Superior temporal gyrus (tissue), 1 donor: ENCODE measurements at regions not wholly inside any gene's neighbourhood (a gene's known extent, or its start where the extent isn't known, plus 50 kb on each side); places are given as distances from the start of the nearest gene placed in this dataset.
A peak's percentile ranks its signal among the peaks of the same experiment; 100 is the strongest.

Experiments
- DNase-seq: peaks from one replicate; pipeline ENCODE4 v3.0.0-alpha.2; 2016; ENCODE audit errors: extremely low spot score

DNA sequence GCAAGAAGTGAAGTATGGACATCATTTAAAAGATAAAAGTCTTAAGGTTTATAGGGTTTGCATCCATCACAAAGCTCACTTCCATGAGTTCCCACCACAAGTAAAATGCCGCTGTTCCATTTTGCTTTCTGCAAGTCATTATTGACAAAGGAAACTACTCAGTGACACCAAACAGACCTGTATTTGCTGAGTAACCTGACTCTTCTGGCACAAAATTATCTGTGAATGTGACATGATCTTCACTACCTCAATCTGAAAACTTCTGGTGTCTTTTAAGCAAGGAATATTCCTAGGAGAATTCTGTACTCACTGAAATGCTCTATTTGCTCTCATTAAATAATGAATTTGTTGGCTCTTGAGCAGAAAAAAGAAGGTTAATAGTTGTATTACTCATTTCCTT lies 1077.4 kb upstream of the ADGRL4 start:
- DNase-seq, result no peak

DNA sequence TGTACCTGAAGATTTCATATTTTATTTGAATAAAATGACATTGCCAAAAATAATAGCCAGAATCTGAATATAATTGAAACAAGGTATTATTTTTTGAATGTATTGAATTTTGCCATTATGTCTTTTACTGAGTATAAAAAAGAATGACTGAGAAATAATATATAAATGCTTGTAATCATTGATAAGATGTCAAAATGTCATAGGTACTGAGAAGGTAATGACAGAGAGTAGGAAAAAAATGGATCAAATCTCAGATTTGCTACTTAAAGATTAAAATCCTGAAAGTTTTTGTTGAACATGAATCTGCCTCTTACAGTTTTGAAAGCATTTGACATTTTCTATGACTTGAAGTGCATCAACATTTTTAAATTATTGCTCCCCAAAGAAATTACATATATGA lies 1069.9 kb upstream of the ADGRL4 start:
- no peak for DNase-seq

DNA sequence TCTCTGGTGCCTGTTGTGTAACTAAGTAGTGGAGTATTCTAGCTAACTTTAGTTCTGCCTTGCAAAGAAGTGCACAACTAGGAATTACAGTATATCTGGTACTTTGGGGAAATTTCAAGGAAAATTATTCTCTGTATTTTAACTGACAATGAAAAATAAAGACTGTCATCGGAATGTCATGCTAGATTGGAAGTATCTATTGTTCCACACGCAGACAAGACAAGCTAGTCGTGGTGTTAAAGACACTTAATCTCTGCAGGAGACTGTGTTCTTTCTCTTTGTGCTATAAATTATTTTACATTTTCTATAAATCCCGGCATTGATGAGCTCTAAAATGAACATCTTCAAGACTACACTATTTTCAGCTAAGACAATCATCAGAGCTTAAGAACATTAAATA lies 1068.8 kb upstream of the ADGRL4 start:
- no peak for DNase-seq

DNA sequence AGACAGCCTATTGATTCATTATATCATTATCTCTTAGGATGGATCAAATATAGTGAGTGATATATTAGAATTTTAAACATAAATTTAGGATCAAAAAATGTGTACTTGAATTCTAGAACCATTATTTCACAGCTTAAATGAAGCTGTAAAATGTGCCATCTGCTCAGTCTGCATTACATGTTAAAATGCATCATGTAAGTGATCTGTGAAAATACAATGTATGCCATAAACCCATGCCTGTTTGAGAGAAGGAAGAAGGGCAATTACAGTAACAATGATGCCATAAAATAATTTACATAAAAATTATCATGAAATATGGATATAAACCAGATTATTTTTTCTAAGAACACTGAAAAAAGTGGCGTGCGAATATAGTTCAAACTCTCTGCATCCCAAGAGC lies 1066.0 kb upstream of the ADGRL4 start:
- no peak for DNase-seq

DNA sequence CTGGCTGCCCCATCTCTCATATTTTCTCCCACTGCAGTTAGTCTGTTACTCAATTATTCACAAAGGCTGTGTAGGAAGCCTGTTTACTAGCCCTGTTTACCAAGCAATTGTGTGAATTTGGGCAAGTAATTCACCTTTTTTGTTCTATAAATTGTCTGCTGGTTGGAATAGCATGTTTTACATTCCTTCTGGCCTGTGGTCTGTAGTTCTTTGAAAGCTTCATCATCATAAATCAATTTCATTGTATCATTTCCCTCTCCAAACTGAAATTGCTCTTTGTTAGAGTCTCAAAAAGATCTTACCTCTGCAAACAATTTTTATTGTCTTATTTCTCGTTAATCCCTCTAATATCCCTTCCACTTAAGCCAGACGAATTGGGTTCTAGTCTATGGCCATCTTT lies 1059.5 kb upstream of the ADGRL4 start:
- DNase-seq, result no peak

DNA sequence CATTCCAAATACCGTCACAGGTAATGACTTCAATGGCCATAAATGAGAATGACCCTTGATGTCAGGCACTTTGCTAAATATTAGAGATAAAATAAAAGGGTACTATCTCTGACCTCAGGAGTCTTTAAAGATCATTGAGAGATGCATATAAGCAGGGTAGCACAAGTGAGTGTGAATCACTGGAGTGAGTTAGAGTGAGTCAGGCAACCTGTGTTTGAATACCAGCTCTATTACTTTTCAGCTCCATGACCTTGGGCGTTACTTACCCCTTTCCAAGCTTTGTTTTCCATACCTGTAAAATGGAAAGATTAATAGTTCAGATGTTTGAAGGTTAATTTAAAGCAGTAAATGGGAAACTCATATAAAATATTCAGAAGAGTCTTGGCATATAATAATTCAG lies 1058.0 kb upstream of the ADGRL4 start:
- no peak for DNase-seq

DNA sequence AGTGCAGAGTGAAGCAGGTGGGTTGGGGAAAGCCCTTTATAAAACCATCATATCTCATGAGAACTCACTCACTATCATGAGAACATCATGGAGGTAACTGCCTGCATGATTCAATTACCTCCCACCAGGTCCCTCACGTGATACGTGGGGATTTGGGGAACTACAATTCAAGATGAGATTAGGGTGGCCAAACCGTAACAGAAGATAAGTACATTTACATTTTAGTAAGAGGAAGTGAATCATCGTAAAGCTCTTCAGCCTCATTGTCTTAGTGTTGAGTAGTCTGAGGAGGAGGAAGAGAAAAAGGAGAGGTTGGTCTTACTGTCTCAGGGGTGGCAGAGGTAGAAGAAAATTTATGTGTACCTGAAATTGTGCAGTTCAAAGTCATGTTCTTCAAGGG lies 1053.4 kb upstream of the ADGRL4 start:
- DNase-seq, result no peak

DNA sequence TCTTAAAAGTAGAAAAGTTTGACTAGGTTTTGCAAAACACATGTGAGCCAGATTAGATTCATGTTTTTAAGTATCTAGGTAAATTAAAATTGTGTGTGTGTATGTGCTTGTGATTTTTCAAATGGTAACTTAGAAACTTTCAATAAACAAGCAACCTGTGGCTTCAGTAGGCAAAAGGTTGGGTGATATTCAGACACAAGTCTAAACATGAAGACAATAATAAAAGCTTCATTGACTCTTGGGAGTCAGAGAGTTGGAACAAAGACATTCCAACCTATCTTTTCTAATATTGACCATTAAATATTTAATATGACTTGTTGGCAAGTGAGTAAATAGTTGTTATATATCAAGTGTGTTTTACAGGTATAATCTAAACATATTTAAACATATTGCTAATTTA lies 1049.6 kb upstream of the ADGRL4 start:
- no peak for DNase-seq

DNA sequence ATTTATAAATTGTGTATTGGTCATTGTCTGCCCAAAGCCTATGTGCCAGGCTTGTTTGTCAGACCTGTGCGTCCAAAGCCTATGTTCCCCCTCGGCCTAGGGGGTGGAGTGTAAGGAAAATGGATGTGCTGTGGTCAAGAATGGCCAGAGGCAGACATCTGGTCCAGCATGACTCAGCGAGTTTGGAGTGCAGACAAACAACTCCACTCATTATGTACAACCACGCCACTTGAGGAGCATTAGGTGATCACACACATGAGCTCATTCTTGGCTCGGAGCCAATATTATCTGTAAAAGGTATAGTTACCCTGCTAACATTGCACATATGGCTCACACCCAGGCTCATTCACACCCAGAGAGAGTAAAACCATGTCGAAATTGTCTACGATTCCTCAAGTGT lies 1047.6 kb upstream of the ADGRL4 start:
- no peak for DNase-seq

DNA sequence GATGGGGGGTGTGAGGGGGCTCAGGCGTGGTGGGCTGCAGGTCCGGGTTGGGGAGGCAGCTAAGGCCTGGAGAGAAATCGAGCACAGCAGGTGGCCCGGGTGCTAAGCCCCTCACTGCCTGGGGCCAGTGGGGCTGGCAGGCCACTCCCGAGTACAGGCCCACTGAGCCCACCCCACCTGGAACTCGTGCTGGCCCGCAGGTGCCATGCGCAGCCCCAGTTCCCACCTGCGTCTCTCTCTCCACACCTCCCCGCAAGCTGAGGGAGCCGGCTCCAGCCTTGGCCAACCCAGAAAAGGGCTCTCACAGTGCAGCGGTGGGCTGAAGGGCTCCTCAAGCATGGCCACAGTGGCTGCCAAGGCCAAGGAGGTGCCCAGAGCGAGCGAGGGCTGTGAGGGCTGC lies 1047.1 kb upstream of the ADGRL4 start:
- no peak for DNase-seq

DNA sequence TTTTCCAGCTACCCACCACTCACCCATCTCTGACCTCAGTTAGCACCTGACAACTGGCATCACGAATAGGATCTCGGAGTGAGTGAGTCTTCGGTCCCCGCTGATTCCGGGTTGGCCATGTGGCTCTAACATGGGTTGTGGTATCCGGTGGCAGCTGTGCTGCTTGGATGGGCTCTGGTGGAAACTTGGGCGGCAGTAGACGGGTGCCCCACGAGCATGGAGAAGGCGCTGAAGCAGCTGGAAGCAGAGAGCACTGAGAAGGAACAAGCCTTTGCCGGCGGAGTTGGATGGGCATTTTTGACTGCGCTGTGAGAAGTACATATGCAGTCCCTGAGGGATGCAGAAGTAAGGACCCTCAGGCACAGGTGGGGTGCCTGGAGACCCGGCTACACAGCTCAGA lies 1044.0 kb upstream of the ADGRL4 start:
- no peak for DNase-seq

DNA sequence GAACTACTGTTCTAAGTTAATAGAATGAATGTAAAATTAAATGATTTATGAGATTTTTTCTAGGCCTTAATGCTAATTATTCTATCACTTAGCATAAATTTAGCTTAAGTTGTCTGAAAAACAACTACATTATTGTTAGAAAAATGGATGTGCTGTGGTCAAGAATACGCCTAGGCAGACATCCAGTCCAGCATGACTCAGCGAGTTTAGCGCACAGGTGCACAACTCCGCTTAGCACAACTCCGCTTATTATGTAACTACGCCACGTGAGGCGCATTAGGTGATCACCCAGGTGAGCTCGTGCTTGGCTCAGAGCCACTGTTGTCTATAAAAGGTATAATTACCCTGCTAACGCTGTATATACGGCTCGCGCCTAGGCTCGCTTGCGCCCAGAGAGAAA lies 1043.6 kb upstream of the ADGRL4 start:
- DNase-seq, result no peak

DNA sequence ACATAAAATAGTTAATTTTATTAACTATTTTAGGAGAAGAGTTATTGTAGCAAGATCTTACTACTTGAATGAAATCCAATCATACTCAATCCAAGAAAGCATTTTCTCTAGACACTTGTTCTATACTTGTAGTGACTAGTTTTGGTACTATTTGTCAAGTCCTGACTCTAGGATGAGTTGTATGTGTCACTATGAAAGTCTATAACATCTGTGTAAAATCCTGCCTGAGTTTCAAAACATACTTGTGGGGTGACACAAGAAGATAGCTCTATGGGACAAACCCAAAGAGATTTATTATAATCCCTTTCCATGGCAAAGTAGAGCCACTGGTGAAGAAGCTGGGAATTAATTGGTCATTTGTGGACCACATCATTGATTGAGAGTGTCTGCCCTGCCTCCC lies 1042.2 kb upstream of the ADGRL4 start:
- no peak for DNase-seq

DNA sequence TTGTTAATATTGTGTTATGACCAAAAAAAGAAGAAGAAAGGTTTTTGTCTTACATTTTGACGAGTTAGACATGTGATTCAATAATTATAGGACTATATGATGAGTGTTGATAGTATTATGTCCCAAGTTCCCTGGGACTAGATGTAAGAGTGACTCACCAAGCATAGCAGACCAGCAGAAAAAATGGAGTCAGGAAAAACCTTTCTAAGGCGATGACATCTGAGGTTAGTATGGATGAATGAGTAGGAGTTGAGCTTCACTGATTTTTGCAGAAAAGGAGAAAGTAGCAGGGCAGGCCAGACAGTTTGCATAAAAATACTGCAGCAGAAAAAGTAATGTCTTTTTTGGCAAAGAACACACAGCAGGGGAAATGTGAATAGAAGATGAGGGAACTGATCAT lies 1041.3 kb upstream of the ADGRL4 start:
- DNase-seq, result no peak

DNA sequence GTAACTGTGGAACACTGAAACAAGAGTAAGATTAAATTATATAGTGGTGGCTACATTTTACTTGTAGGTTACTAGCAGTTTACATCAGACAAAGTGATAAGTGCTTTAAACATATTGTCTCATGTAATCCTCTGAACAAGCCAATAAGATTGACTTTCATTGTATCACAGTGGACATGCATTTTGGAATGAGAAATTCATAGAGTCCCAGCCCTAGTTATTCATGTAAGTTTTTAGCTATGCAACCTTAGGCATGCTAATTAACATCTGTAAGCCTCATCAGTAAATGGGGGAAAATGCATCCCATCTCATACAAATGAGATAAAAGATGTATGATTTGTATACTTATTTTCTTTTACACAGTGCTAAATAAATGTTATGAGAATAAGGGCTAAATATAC lies 1038.1 kb upstream of the ADGRL4 start:
- DNase-seq, result no peak

DNA sequence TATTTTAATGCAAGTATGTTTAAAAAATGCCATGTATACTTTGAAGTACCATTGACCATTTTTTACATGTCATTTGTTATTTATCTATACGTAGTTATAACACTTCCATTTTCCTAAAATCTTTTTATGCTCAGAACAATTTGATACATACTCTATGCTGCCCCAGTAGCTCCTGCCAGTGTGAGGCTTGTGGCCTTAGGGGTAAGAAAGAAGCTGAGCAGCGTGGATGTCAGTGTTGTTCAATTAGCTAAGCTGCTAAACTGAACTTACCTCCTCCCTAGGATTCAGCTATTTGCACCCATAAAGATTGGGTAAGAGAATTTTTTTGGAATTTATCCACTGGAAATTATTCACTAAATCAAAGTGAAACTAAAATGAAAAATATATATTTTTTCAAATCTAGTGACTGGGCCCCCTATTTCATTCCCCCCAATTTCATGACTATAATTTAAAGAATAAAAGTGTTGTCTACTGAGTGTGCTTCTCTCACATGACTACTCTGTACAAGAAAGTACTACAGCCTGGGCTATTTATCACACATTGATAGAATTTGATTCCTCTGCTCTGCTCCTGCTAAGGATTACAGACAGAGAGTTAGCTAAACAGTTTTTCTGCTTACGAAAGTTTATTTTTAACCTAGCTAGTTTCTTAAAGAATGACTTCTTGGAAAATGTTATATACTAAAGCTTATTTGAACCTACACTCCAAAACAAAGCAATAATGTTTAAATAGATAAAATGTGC lies 1030.3 kb upstream of the ADGRL4 start:
- DNase-seq, result no peak

DNA sequence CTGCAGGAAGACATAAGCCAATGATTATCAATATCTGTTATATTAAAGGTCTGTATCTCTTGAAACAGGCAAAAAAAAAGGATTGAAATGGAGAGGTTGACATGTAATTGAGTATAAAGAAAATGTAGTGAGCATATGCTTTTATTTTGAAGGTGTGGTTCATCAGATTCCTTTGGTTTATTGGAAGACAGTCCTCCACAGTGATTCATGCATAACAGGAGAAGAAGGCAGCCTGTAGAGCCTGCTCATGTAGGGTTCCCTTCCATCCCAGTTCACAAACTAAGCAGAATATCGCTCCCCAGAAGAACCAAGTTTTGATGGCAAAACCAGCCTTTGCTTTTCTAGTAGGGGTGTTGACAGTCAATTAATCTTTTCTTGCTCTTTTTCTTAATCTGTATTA lies 1016.8 kb upstream of the ADGRL4 start:
- DNase-seq, result no peak

DNA sequence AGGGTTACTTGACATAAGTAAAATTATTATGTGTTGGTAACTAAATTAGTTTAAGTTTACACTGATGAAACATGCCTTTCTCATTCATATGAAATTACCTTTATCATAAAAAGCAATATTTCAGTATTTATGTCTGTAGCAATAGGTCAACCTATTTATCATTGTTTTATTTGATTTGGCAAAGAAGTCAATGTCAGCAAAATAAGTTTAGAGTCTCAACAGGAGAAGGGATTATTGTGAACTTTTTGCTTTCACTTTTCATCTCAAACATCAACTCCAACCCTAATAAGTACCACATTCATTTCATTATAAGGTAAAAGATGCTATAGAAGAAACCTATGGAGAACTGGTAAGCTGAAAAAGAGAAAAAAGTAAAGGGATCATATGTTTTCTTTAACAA lies 1015.4 kb upstream of the ADGRL4 start:
- DNase-seq, result no peak

DNA sequence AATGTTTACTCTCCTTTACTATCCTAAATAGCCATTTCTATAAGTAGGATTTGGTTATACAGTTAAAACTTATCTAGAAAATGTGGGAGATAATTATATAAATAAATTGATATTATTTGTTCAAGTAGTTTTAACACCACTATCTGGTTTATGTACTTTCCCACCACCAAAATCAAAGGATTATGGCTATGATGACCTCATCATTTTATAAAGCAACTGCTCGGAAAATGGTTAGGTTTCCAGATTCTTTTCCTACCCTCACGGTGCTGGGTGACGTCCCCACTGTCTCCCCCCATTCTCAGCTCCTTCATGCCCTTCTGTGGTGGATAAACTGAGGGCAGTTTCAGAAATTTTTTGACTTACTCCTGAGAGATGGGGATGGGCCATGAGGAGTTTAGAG lies 1011.8 kb upstream of the ADGRL4 start:
- DNase-seq, result no peak

DNA sequence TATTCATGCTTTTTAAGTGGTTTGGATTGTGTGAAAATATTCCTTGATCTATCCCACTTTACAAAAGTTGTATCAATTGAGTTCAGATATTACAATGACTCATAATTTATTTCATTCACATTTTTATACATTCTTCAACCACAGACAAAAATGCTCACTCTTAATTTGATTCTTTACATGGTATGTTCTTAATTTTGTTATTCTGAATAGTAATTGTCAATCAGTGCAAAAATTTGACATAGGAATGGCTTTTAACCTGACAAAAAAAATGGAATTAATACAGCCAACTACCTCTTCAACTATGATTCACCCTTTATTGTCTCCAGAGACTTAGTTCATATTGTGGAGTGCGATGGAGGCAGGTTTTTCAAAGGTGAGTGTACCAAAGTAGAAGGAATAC lies 1002.4 kb upstream of the ADGRL4 start:
- DNase-seq, result no peak

DNA sequence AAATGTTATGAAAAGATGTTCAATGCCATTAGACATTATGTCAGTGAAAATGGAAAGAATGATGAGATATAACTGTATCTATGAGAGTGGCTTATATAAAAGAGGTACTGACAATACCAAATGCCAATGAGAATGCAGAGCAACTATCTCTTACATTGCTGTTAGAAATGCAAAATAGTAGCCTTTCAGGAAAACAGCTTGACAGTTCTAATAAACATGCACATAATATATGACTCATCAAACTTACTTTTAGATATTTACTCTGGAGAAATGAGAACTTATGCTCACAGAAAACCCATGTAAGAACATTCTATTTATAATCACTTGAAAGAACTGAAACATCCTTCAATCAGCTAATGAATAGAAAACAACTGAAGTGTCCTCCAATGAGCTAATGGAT lies 996.7 kb upstream of the ADGRL4 start:
- DNase-seq, result no peak

DNA sequence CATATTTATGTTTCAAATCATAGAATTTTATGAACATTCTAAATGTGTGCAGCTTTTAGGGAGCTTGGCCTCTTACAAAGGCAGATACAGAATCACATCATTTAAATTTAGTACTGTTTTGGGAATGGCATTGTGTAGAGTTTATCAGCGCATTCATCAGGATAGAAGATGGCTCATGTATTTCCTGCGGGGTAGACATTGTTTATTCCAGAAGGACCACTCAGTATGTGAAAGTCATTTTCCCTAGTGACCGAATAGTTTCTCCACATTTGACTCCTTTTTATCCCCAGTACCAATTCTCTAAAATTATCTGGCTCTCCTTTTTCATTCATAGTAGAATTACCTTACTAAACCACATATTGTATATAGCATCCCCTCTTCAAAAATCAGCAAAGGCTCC lies 981.9 kb upstream of the ADGRL4 start:
- DNase-seq, result no peak

DNA sequence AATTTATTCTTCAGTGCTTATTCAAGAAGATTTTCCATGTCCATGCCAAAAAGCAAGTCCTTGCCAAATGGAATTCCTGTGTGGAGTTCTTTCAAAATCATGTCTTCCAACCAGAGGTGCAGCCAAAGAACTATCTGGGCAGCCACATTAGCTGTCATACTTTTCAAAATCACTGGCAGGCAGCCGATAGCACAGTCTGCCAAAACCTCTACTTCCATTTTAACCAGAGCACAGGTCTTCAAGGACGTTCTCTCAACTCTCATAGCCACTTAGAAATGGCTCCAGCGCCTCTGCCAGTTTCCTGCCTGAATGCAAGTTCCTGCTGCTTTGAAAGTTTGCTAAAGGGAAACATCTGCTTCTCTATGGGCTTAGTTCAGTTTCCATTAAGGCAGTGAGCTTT lies 975.7 kb upstream of the ADGRL4 start:
- peak; percentile 24 for DNase-seq

DNA sequence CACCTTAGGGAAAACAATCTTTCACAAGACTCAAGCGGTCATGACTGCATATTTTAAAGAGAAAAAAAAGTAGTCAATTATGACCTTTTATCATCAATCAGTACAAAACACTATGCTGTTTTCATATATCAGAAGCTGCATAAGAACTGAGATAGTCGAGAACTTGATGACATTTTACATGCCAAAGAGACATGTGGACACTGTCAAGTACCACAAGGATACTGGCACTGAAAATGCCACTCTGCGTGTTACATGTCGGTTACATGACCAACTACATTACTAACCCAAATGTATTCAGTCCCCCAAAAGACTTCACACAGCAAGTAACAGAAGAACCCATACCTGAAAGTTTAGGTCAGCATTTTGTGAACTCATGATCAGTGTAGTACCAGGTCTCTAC lies 975.0 kb upstream of the ADGRL4 start:
- no peak for DNase-seq
